ENCODE measurements at regions not wholly inside any gene's neighbourhood (a gene's known extent, or its start where the extent isn't known, plus 50 kb on each side); places are given as distances from the start of the nearest gene placed in this dataset.

DNA sequence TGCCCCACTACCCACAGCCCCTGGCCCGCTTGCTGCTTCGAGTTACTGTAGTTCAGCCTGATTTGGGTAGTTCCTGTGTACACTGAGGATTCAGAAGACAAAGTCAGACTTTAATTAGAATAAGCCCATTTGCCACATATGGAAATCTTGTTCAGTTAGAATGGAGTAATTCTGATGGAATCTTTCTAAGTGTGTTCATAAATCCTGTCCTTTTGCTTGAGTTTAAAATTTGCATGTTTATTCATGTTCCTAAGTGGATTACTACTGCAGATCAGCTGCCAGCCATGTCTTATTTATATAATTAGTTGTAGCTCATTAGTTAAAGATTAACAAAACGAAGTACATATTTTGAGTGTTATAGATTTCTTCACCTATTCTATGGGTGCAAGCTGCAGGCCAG, 504.5 kb downstream of the PCNX1 start:
- no peak for TF ChIP-seq EZH2 (IDR thresholded peaks at IDR 0.05; ENCODE audit: insufficient read depth, low read length)
- TF ChIP-seq, protein P1, sequence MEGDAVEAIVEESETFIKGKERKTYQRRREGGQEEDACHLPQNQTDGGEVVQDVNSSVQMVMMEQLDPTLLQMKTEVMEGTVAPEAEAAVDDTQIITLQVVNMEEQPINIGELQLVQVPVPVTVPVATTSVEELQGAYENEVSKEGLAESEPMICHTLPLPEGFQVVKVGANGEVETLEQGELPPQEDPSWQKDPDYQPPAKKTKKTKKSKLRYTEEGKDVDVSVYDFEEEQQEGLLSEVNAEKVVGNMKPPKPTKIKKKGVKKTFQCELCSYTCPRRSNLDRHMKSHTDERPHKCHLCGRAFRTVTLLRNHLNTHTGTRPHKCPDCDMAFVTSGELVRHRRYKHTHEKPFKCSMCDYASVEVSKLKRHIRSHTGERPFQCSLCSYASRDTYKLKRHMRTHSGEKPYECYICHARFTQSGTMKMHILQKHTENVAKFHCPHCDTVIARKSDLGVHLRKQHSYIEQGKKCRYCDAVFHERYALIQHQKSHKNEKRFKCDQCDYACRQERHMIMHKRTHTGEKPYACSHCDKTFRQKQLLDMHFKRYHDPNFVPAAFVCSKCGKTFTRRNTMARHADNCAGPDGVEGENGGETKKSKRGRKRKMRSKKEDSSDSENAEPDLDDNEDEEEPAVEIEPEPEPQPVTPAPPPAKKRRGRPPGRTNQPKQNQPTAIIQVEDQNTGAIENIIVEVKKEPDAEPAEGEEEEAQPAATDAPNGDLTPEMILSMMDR (IDR thresholded peaks at IDR 0.05; ENCODE audit: insufficient read depth, low read depth, low read length): no peak
